T-helper 1 cell (primary cell): ENCODE measurements at regions not wholly inside any gene's neighbourhood (a gene's known extent, or its start where the extent isn't known, plus 50 kb on each side); places are given as distances from the start of the nearest gene placed in this dataset.

Experiments
- DNase-seq, 5 donors: peaks; one replicate each; pipeline ENCODE4 v3.0.0-alpha.2; 2012 to 2020

GRCh38 chr2:21543630-21544029 lies 419.9 kb downstream of the TDRD15 start:
- DNase-seq: no peak

GRCh38 chr2:21544392-21544791 lies 420.6 kb downstream of the TDRD15 start:
- DNase-seq: no peak

GRCh38 chr2:21552981-21553380 lies 429.2 kb downstream of the TDRD15 start:
- DNase-seq: no peak

GRCh38 chr2:21559351-21559750 lies 435.6 kb downstream of the TDRD15 start:
- no peak for DNase-seq

GRCh38 chr2:21561965-21562364 lies 438.2 kb downstream of the TDRD15 start:
- DNase-seq: no peak

GRCh38 chr2:21567395-21567794 lies 443.6 kb downstream of the TDRD15 start:
- no peak for DNase-seq

GRCh38 chr2:21571686-21572085 lies 447.9 kb downstream of the TDRD15 start:
- no peak for DNase-seq

- DNase-seq: no peak
Observed at GRCh38 chr2:21580391-21580790, 456.6 kb downstream of the TDRD15 start.

- DNase-seq: no peak
Observed at GRCh38 chr2:21585881-21586280, 462.1 kb downstream of the TDRD15 start.

- no peak for DNase-seq
Observed at GRCh38 chr2:21590026-21590690, 466.4 kb downstream of the TDRD15 start.

GRCh38 chr2:21591926-21592325 lies 468.2 kb downstream of the TDRD15 start:
- DNase-seq: no peak

GRCh38 chr2:21599417-21599816 lies 475.6 kb downstream of the TDRD15 start:
- no peak for DNase-seq

GRCh38 chr2:21602789-21603188 lies 479.0 kb downstream of the TDRD15 start:
- DNase-seq: no peak

GRCh38 chr2:21607572-21607971 lies 483.8 kb downstream of the TDRD15 start:
- DNase-seq: no peak

- no peak for DNase-seq
Observed at GRCh38 chr2:21610304-21610703, 486.5 kb downstream of the TDRD15 start.

- DNase-seq: no peak
Observed at GRCh38 chr2:21617885-21618434, 494.2 kb downstream of the TDRD15 start.

GRCh38 chr2:21620771-21621170 lies 497.0 kb downstream of the TDRD15 start:
- no peak for DNase-seq

- no peak for DNase-seq
Observed at GRCh38 chr2:21627938-21628337, 504.2 kb downstream of the TDRD15 start.

- DNase-seq: no peak
Observed at GRCh38 chr2:21633015-21633414, 509.2 kb downstream of the TDRD15 start.

GRCh38 chr2:21633466-21633865 lies 509.7 kb downstream of the TDRD15 start:
- no peak for DNase-seq

- no peak for DNase-seq
Observed at GRCh38 chr2:21633911-21634310, 510.1 kb downstream of the TDRD15 start.

- no peak for DNase-seq
Observed at GRCh38 chr2:21640046-21640445, 516.3 kb downstream of the TDRD15 start.

- DNase-seq: no peak
Observed at GRCh38 chr2:21642647-21643046, 518.9 kb downstream of the TDRD15 start.

- DNase-seq: no peak
Observed at GRCh38 chr2:21643180-21643579, 519.4 kb downstream of the TDRD15 start.

- no peak for DNase-seq
Observed at GRCh38 chr2:21644266-21644665, 520.5 kb downstream of the TDRD15 start.
